HAP-1 (cell line): ENCODE measurements at regions not wholly inside any gene's neighbourhood (a gene's known extent, or its start where the extent isn't known, plus 50 kb on each side); places are given as distances from the start of the nearest gene placed in this dataset.

Experiments used
- DNase-seq, 2 experiments: peaks; one replicate each; pipeline ENCODE4 v3.0.0-alpha.2; 2016 to 2020; ENCODE audit warnings: low spot score in 2 of 2
- H3K27me3 ChIP-seq: fragments of 250-450 bp; sonication (Bioruptor Pico); 2 replicates; pipeline ENCODE4 v1.5.1; 2020; ENCODE audit warnings: low read depth, mild to moderate bottlenecking, moderate library complexity
- H3K36me3 ChIP-seq: fragments of 250-450 bp; sonication (Bioruptor Pico); replicated peaks from 2 replicates; pipeline ENCODE4 v1.5.1; 2020; ENCODE audit warnings: mild to moderate bottlenecking
- H3K4me1 ChIP-seq: fragments of 250-450 bp; sonication (Bioruptor Pico); 2 replicates; pipeline ENCODE4 v1.5.1; 2020; ENCODE audit warnings: mild to moderate bottlenecking
- H3K4me3 ChIP-seq: fragments of 250-450 bp; sonication (Bioruptor Pico); 2 replicates; pipeline ENCODE4 v1.5.1; 2020; ENCODE audit warnings: mild to moderate bottlenecking, moderate library complexity
- H3K9me3 ChIP-seq: fragments of 250-450 bp; sonication (Bioruptor Pico); 2 replicates; pipeline ENCODE4 v1.5.1; 2020; ENCODE audit warnings: mild to moderate bottlenecking, moderate library complexity
- in situ Hi-C: fragments of 300-500 bp; cut with MboI; formaldehyde crosslinking; loops from 3 replicates; pipeline ENCODE4 v1.14.3; 2020; ENCODE audit warnings: low sequenced_read_pairs, inconsistent platforms, mixed read lengths

DNA sequence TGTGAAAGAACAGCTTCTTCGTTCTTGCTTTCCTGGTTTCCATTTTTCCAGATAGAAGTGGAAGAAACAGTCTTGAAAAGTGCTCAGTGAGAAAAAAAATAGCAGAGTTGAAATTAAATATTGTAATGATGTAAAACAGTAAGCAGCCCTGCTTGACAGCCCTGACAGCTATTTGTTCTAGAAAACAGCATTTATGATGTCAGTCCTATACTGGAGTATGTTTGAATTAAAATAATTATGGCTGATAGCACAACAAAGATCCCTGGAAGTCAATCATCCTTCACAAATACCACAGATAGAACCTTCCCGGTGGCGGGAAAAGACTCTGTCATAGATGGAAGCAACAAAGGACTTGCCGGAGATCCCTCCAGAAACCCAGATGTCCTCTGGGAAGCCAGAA is 298.0 kb upstream of the TNRC6C start:
- in situ Hi-C loops = no loop called here
- peaks cover 20% of the 10 kb centered on the region for H3K27me3 ChIP-seq

DNA sequence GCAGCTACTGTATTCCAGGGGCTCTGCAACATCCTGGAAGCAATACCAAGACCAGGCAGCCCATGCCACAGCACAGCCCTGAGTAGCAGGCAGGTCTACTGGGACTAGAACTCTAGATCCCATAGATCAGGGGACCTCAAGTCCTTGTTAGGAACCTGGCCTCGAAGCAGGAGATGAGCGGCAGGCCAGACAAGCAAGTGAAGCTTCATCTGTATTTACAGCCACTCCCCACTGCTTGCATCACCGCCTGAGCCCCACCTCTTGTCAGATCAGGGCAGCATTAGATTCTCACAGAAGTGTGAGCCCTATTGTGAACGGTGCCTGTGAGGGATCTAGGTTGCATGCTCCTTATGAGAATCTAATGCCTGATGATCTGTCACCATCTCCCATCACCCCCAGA is 295.7 kb upstream of the TNRC6C start:
- Histone ChIP-seq H3K4me1 (no peaks in the 10 kb centered on the region), H3K4me3 (no peak overlapping the region), H3K27me3 (peaks cover 5% of the 10 kb centered on the region), H3K9me3 (no peaks in the 10 kb centered on the region), H3K36me3 (no peaks in the 10 kb centered on the region)
- in situ Hi-C loops = no loop called here
- no peak for DNase-seq

More for the DNA sequence above, 298.0 kb upstream of the TNRC6C start:
- Histone ChIP-seq H3K4me1 (no peaks in the 10 kb centered on the region), H3K36me3 (no peaks in the 10 kb centered on the region), H3K4me3 (no peak overlapping the region), H3K9me3 (no peaks in the 10 kb centered on the region)
- DNase-seq = no peak

DNA sequence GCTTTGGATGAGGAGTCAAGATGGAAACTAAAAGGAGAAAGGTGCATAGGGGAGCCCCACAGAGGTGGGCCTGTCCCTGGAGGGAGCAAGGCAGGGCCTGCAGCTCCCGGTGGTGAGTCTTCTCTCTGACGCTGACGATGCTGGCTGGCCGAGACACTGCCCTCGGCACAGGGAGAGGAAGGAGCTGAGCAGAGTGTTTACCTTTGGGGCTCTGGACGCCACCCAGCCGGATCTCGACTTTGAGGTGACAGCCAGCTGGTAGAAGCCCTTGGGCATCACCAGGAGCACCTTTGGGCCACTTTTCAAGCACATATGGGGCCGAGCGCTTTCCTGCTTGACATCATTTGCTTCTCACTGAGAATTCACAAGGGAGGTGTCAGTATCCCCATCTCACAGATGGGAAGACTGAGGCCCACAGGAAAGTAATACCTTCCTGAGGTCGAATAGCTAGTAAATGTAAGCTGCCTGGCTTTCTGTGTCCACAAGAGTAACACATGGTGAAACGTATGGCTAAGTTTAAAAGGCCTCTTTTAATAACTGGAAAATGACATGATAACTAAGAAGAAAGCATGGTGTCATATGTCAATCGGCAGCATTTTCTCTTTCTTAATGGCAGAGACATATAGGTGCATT is 294.3 kb upstream of the TNRC6C start:
- Histone ChIP-seq H3K9me3 (no peaks in the 10 kb centered on the region), H3K27me3 (no peaks in the 10 kb centered on the region; the same call in none of the 2 replicates), H3K4me3 (no peak overlapping the region), H3K36me3 (no peaks in the 10 kb centered on the region), H3K4me1 (no peaks in the 10 kb centered on the region)
- no peak for DNase-seq
- in situ Hi-C loops = no loop called here

DNA sequence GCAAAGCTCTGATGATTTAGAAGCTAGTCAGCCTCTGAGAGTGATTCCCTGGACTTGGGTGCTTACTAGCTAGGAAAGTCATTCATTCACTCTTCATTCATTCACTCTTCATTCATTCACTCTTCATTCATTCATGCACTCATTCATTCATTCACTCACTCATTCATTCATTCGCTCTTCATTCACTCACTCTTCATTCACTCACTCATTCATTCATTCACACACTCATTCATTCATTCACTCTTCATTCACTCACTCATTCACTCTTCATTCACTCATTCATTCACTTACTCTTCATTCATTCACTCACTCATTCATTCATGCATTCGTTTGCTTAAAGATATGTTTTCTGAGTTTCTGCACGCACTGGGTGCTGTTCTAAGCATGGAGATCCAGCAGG is 292.7 kb upstream of the TNRC6C start:
- DNase-seq = no peak
- in situ Hi-C loops = no loop called here

DNA sequence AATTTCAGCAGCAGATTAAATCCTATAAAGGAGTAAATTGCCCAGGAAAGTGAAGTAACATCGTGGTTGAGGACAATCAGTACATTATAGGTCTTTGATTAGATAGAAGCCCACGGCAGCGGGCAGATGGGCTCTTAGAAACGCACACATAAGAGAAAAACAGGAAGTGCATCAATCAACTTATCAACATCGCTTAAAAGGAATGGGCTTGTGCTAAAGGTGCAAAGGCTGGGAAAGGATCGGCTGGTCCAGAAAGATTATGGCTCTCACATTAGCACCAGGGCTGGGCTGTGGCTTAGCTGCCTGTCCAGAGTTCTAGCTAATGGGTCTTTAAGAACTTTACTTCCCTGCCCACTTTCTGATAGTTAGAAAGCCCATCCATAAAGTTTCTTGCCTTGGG is 292.0 kb upstream of the TNRC6C start:
- Histone ChIP-seq H3K9me3 (no peaks in the 10 kb centered on the region), H3K4me1 (no peaks in the 10 kb centered on the region), H3K4me3 (no peak overlapping the region), H3K27me3 (no peaks in the 10 kb centered on the region; the same call in 1 of the 2 replicates), H3K36me3 (no peaks in the 10 kb centered on the region)
- no peak for DNase-seq
- in situ Hi-C loops = no loop called here

More for the DNA sequence above, 292.7 kb upstream of the TNRC6C start:
- Histone ChIP-seq H3K9me3 (no peaks in the 10 kb centered on the region), H3K4me3 (no peak overlapping the region), H3K36me3 (no peaks in the 10 kb centered on the region), H3K27me3 (no peaks in the 10 kb centered on the region; the same call in 1 of the 2 replicates), H3K4me1 (no peaks in the 10 kb centered on the region)

DNA sequence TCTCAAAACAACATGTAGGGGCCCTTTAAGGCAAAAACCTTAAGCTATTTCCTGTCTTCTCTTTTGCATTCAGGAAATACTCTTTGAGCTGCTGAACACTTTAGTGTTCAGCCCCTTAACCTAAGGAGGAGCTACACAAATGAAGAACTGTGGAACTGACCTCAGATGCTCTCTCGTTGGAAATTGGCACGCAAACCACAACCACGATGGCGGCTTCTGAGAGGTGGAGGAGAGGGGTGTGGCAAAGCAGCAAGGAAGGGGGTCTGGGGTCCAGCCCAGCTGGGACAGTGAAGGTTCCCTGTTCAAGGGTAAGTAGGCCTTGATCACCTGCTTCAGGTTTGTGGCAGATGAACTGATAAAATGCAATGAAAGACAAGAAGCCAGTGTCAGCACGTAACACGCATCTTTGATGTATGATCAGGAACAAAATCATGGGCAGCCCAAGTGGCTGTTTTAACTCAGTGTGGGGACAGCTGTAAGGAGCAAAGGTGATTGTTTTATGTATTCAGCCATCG is 291.6 kb upstream of the TNRC6C start:
- in situ Hi-C loops = no loop called here
- no peak for DNase-seq
- Histone ChIP-seq H3K4me1 (no peaks in the 10 kb centered on the region), H3K27me3 (no peaks in the 10 kb centered on the region; the same call in 1 of the 2 replicates), H3K9me3 (no peaks in the 10 kb centered on the region), H3K36me3 (no peaks in the 10 kb centered on the region), H3K4me3 (no peak overlapping the region)

DNA sequence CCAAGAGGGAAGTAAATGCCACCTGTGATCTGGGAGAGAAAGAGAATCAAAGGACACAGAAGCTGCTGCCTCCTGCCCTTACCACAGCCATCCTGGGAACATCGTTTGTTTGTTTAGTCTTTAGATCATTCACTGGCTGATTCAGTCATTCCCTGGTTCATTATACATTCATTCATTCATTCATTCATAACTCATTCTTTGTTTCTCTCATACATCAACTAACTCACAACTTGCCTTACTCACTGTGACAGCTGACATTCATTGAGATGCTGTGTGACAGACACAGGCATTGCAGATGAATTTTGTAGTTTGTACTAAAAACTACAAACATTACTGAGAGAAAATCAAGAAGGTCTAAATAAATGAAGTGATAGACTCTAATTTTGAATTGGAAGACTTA is 291.0 kb upstream of the TNRC6C start:
- DNase-seq = no peak
- in situ Hi-C loops = no loop called here
- no peak overlapping the region for H3K4me3 ChIP-seq
- H3K36me3 ChIP-seq = no peaks in the 10 kb centered on the region
- no peaks in the 10 kb centered on the region; the same call in 1 of the 2 replicates for H3K27me3 ChIP-seq
- H3K9me3 ChIP-seq = no peaks in the 10 kb centered on the region
- H3K4me1 ChIP-seq = no peaks in the 10 kb centered on the region

DNA sequence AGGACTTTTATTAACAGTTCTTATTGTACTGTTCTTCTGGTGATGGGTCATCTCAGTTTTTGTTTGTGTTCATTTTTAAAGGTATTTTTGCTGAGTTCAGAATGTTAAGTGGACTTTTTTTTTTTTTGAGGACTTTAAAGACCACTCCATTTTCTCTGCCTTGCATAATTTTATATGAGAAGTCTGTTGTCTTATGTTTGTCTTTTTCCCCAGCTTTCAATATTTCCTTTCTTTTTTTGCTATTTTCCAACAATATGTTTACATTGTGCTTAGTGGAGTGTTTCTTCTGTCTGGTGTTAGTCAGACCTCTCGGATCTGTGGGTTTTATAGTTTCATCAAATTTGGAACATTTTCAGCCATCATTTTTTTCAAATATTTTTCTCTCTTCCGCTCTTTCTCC is 290.0 kb upstream of the TNRC6C start:
- no peaks in the 10 kb centered on the region for H3K9me3 ChIP-seq
- in situ Hi-C loops = no loop called here

DNA sequence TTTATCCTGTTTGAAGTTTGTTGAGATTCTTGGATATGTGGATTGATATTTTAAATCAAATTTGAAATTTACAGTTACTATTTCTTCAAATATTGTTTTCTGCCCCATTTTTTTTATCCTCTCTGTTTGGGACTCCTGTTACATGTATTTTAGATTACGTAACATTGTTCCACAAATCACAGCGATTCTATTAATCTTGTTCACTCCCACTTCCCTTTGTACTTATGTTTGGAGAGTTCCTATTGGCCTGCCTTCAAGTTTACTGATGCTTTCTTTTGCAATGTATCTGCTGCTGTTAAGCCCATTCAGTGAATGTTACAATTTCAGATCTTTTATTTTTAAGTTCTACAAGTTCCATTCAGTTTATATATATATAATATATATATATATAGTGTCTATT is 288.3 kb upstream of the TNRC6C start:
- H3K27me3 ChIP-seq = peaks cover 3% of the 10 kb centered on the region; the same call in 1 of the 2 replicates
- in situ Hi-C loops = no loop called here
- H3K36me3 ChIP-seq = no peaks in the 10 kb centered on the region
- H3K4me3 ChIP-seq = no peak overlapping the region
- DNase-seq = no peak
- H3K9me3 ChIP-seq = no peaks in the 10 kb centered on the region
- no peaks in the 10 kb centered on the region for H3K4me1 ChIP-seq

More for the DNA sequence above, 290.0 kb upstream of the TNRC6C start:
- no peak for DNase-seq
- Histone ChIP-seq H3K27me3 (no peaks in the 10 kb centered on the region; the same call in 1 of the 2 replicates), H3K4me3 (no peak overlapping the region), H3K36me3 (no peaks in the 10 kb centered on the region), H3K4me1 (no peaks in the 10 kb centered on the region)

DNA sequence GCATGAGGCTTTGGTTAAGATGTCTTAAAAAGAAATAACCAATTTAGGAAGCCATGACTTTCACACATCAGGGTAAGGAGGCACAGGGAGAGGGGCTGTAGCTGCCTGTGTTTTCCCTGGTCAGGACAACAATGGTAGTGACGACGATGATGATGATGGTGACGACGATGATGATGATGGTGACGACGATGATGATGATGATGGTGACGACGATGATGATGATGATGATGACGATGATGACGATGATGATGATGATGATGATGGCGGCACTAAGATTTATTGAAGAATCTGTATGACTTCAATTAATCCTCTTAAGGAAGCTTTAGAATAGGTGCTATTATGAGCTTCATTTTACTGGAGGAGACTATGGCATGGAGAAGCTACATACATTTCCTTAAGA is 284.1 kb upstream of the TNRC6C start:
- Histone ChIP-seq H3K4me3 (no peak overlapping the region), H3K36me3 (no peaks in the 10 kb centered on the region), H3K27me3 (peaks cover 11% of the 10 kb centered on the region; the same call in 1 of the 2 replicates), H3K9me3 (no peaks in the 10 kb centered on the region), H3K4me1 (no peaks in the 10 kb centered on the region)
- no peak for DNase-seq
- in situ Hi-C loops = no loop called here

DNA sequence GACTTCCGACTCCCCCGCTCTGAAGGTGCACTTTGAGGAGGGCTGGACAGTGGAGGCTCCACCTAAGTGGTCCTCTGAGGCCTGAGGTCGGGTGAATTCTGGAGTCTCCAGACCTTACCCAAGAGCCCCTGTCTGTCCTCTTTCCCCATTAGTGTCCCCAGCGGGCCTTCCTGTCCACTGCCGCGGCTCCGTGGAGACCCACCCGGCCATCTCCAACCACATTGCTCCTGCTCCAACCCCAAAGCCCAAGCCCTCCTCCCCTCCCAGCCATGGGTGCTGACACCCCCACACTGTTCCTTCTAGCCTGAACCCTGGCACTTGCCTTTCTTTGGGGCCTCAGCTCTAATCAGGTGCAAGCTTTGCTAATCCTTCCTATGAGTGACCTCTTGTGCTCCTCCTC is 283.1 kb upstream of the TNRC6C start:
- Histone ChIP-seq H3K36me3 (no peaks in the 10 kb centered on the region), H3K4me3 (no peak overlapping the region), H3K27me3 (peaks cover 18% of the 10 kb centered on the region; the same call in 1 of the 2 replicates), H3K9me3 (no peaks in the 10 kb centered on the region), H3K4me1 (no peaks in the 10 kb centered on the region)
- in situ Hi-C loops = no loop called here
- no peak for DNase-seq

DNA sequence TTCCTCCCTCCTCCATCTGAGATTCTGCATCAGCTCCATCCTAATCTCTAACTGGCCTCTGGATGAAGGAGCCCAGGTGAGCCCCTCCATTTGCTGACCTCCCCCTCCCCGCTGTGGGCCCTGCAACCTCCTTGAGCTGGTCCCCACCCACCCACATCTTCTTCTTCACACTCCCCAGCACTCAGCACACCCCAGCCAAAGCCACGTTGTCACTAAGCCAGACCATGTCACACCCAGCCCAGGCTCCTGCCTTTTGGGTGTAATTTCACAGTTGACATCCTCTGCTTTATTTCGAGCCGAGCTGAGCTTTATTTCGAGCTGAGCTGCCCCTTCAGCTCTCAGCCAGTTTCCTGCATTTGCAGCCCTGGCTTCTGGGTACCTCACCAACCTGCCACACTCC is 282.7 kb upstream of the TNRC6C start:
- in situ Hi-C loops = no loop called here
- Histone ChIP-seq H3K27me3 (peaks cover 18% of the 10 kb centered on the region; the same call in 1 of the 2 replicates), H3K4me3 (no peak overlapping the region), H3K4me1 (no peaks in the 10 kb centered on the region), H3K36me3 (no peaks in the 10 kb centered on the region), H3K9me3 (no peaks in the 10 kb centered on the region)
- no peak for DNase-seq

DNA sequence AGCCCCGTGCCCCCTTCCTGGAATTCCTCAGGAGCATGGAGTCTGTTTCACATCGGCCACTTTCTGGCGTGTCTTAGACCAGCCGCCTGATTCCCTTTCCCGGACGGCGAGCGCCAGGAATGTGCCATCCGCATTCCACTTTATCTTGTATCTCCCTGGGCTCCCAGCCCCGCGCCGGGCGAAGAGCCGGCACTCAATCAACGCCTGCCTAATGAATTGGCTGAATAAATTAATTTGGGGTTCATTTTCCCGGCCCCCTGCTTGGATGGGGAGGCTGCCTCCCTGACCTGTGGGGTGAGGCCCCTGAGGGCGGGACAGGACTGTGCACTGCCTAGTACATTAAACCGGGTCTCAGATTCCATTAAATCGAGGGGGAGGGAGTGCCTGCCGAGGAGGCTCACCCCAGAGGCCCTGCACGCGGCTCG is 282.3 kb upstream of the TNRC6C start:
- DNase-seq = no peak
- Histone ChIP-seq H3K4me1 (no peaks in the 10 kb centered on the region), H3K27me3 (peaks cover 18% of the 10 kb centered on the region; the same call in 1 of the 2 replicates), H3K4me3 (no peak overlapping the region), H3K36me3 (no peaks in the 10 kb centered on the region), H3K9me3 (no peaks in the 10 kb centered on the region)
- in situ Hi-C loops = no loop called here

DNA sequence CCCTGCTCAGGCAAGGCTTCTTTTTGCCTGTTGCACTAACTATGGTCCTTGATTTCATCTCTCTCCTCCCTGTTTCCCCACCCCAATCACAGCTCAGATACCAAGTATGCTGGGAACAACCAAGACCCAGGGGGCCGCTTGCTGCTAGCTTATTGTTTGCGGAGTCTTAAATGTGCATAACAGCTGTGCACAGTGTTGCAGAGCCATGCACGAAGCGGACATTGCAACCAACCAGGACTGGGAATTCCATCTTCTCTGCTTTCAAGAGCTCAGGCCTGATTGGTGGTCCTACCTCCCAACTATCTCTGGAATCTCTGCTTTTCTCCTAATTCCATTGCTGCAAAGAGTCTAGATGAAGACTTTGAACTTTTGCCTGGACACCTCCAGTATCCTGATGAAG is 281.3 kb upstream of the TNRC6C start:
- no peak for DNase-seq
- Histone ChIP-seq H3K4me3 (no peak overlapping the region), H3K9me3 (no peaks in the 10 kb centered on the region), H3K27me3 (peaks cover 18% of the 10 kb centered on the region; the same call in 1 of the 2 replicates), H3K36me3 (no peaks in the 10 kb centered on the region), H3K4me1 (no peaks in the 10 kb centered on the region)
- in situ Hi-C loops = no loop called here
